ENCODE measurements at regions not wholly inside any gene's neighbourhood (a gene's known extent, or its start where the extent isn't known, plus 50 kb on each side); places are given as distances from the start of the nearest gene placed in this dataset.

DNA sequence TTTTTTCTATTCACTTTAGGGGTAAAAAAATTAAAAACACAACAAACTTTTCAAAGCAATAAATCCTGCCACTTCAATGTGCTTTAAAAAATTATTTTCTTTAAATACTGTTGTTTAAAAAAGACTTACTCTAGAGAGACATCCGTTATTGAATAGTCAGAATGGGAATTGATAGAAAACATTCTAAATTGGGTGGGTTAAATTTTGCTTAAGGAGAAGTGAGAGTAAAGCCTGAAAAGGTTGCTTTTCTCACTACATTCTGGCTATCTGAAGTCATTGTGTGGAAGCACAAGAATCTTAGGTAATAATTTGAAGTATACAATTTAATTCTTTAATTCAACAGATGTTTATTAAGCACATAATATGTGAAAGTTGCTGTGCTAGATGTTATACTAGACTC lies 509.3 kb downstream of the NR2F1-AS1 start:
- Mint-ChIP-seq H3K27ac (no peak overlapping the region), H3K27me3 (ENCODE audit: low read depth) (no peaks in the 10 kb centered on the region), H3K9me3 (no peaks in the 10 kb centered on the region), H3K36me3 (ENCODE audit: low read depth) (no peaks in the 10 kb centered on the region), H3K4me3 (no peak overlapping the region), H3K4me1 (ENCODE audit: low read depth) (no peaks in the 10 kb centered on the region)
- no peak for DNase-seq (ENCODE audit: low spot score)

DNA sequence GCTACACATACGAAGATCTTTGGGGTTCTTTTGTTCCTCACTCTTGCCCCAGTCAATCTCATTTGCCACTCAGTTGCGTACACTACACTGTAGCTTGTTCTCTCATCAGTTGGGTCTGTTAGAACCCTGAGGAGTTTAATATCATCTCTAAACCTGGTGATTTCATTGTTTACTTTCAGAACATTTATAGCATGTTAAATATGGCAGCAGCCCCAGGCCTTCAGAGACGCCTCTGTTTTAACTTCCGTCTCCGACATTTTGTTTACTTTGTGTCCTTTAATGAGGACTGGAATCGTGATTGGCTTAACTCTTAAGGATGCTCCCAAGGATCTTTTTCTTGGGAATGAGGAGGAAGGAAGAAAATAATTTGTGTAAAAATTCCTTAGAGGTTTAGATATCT lies 510.1 kb downstream of the NR2F1-AS1 start:
- Mint-ChIP-seq H3K36me3 (ENCODE audit: low read depth) (no peaks in the 10 kb centered on the region), H3K27ac (no peak overlapping the region)

GRCh38 chr5:93069276-93069675 lies 511.7 kb downstream of the NR2F1-AS1 start:
- no peaks in the 10 kb centered on the region for H3K4me1 Mint-ChIP-seq (ENCODE audit: low read depth)
- DNase-seq (ENCODE audit: low spot score): no peak
- no peak overlapping the region for H3K27ac Mint-ChIP-seq

More for the DNA sequence above, 510.1 kb downstream of the NR2F1-AS1 start:
- Mint-ChIP-seq H3K4me3 (no peak overlapping the region), H3K27me3 (ENCODE audit: low read depth) (no peaks in the 10 kb centered on the region), H3K9me3 (no peaks in the 10 kb centered on the region), H3K4me1 (ENCODE audit: low read depth) (no peaks in the 10 kb centered on the region)
- no peak for DNase-seq (ENCODE audit: low spot score)

GRCh38 chr5:93062548-93062947 lies 518.5 kb downstream of the NR2F1-AS1 start:
- Mint-ChIP-seq H3K4me1 (ENCODE audit: low read depth) (no peaks in the 10 kb centered on the region), H3K9me3 (no peaks in the 10 kb centered on the region), H3K4me3 (no peak overlapping the region), H3K27me3 (ENCODE audit: low read depth) (no peaks in the 10 kb centered on the region), H3K27ac (no peak overlapping the region), H3K36me3 (ENCODE audit: low read depth) (no peaks in the 10 kb centered on the region)
- DNase-seq (ENCODE audit: low spot score): no peak

More at GRCh38 chr5:93069276-93069675, 511.7 kb downstream of the NR2F1-AS1 start:
- H3K27me3 Mint-ChIP-seq (ENCODE audit: low read depth): no peaks in the 10 kb centered on the region
- no peaks in the 10 kb centered on the region for H3K9me3 Mint-ChIP-seq
- H3K36me3 Mint-ChIP-seq (ENCODE audit: low read depth): no peaks in the 10 kb centered on the region
- no peak overlapping the region for H3K4me3 Mint-ChIP-seq

GRCh38 chr5:93058309-93058708 lies 522.7 kb downstream of the NR2F1-AS1 start:
- H3K9me3 Mint-ChIP-seq: no peaks in the 10 kb centered on the region
- H3K36me3 Mint-ChIP-seq (ENCODE audit: low read depth): no peaks in the 10 kb centered on the region
- no peak for DNase-seq (ENCODE audit: low spot score)
- no peak overlapping the region for H3K27ac Mint-ChIP-seq
- no peaks in the 10 kb centered on the region for H3K4me1 Mint-ChIP-seq (ENCODE audit: low read depth)
- H3K27me3 Mint-ChIP-seq (ENCODE audit: low read depth): no peaks in the 10 kb centered on the region
- no peak overlapping the region for H3K4me3 Mint-ChIP-seq

GRCh38 chr5:93057311-93057710 lies 523.7 kb downstream of the NR2F1-AS1 start:
- Mint-ChIP-seq H3K27ac (no peak overlapping the region), H3K27me3 (ENCODE audit: low read depth) (no peaks in the 10 kb centered on the region), H3K4me1 (ENCODE audit: low read depth) (no peaks in the 10 kb centered on the region), H3K36me3 (ENCODE audit: low read depth) (no peaks in the 10 kb centered on the region), H3K4me3 (no peak overlapping the region), H3K9me3 (no peaks in the 10 kb centered on the region)
- DNase-seq (ENCODE audit: low spot score): no peak

DNA sequence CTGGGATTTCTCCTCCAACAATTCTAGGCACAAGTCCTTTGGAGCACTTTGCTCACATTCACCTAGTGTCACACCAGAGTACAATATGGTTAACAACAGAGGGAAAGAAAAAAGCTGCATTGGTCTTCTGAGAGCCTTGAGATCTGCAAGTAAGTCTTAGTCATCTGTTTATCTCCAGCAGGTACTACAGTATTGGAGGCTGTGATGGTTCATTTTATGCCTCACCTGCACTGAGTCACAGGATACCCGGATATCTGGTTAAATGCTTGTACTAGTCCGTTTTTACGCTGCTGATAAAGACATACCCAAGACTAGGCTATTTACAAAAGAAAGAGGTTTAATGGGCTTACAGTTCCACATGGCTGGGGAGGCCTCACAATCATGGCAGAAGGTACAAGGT lies 525.0 kb downstream of the NR2F1-AS1 start:
- no peaks in the 10 kb centered on the region for H3K27me3 Mint-ChIP-seq (ENCODE audit: low read depth)
- no peak overlapping the region for H3K27ac Mint-ChIP-seq
- DNase-seq (ENCODE audit: low spot score): no peak
- H3K4me3 Mint-ChIP-seq: no peak overlapping the region
- no peaks in the 10 kb centered on the region for H3K9me3 Mint-ChIP-seq
- H3K4me1 Mint-ChIP-seq (ENCODE audit: low read depth): no peaks in the 10 kb centered on the region
- no peaks in the 10 kb centered on the region for H3K36me3 Mint-ChIP-seq (ENCODE audit: low read depth)

DNA sequence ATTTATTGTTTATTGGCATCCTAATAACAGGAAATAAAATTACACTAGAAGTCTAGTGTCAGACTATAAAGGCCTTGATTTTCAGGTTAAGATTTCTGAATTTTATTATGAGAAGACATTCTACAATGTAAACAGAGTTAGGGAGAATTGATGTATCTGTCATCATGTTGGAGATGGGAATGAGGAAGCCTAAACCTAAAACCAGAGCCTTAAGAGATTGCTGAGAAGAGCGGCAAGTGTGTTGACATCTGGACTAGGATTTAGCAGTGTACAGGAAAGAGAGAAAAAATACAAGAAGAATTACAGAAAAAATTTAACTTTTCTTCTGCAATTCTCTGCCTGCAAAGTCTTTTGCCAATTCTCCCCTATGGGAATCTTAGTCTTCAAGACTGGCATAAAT lies 525.5 kb downstream of the NR2F1-AS1 start:
- H3K27ac Mint-ChIP-seq: no peak overlapping the region
- H3K9me3 Mint-ChIP-seq: no peaks in the 10 kb centered on the region
- H3K4me1 Mint-ChIP-seq (ENCODE audit: low read depth): no peaks in the 10 kb centered on the region
- no peak overlapping the region for H3K4me3 Mint-ChIP-seq
- H3K27me3 Mint-ChIP-seq (ENCODE audit: low read depth): no peaks in the 10 kb centered on the region
- no peaks in the 10 kb centered on the region for H3K36me3 Mint-ChIP-seq (ENCODE audit: low read depth)
- no peak for DNase-seq (ENCODE audit: low spot score)

- Mint-ChIP-seq H3K27me3 (ENCODE audit: low read depth) (no peaks in the 10 kb centered on the region), H3K4me1 (ENCODE audit: low read depth) (no peaks in the 10 kb centered on the region), H3K4me3 (no peak overlapping the region), H3K9me3 (no peaks in the 10 kb centered on the region), H3K36me3 (ENCODE audit: low read depth) (no peaks in the 10 kb centered on the region), H3K27ac (no peak overlapping the region)
- no peak for DNase-seq (ENCODE audit: low spot score)
These were observed 526.4 kb downstream of the NR2F1-AS1 start for GRCh38 chr5:93054424-93055163.

DNA sequence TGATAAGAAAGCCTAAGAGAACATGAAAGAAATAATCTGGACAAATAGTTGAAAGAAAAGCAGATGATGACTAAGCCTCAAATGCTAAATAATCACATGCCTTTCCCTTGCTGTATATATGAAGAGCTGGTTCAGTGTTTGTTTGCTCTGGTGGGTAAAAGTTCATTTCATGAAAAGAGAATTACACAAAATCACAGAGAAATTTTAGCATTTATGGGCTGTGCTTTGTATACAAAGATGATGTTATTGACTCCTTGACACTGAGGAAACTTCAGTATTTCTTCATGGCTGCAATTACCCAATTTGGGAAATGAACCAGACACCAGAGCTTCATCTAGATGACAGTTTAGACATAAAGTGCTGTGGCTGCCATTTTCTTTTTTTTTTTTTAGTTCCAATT lies 527.2 kb downstream of the NR2F1-AS1 start:
- no peak overlapping the region for H3K27ac Mint-ChIP-seq
- H3K27me3 Mint-ChIP-seq (ENCODE audit: low read depth): no peaks in the 10 kb centered on the region
- no peak overlapping the region for H3K4me3 Mint-ChIP-seq
- no peaks in the 10 kb centered on the region for H3K9me3 Mint-ChIP-seq
- DNase-seq (ENCODE audit: low spot score): no peak
- H3K4me1 Mint-ChIP-seq (ENCODE audit: low read depth): no peaks in the 10 kb centered on the region
- H3K36me3 Mint-ChIP-seq (ENCODE audit: low read depth): no peaks in the 10 kb centered on the region

DNA sequence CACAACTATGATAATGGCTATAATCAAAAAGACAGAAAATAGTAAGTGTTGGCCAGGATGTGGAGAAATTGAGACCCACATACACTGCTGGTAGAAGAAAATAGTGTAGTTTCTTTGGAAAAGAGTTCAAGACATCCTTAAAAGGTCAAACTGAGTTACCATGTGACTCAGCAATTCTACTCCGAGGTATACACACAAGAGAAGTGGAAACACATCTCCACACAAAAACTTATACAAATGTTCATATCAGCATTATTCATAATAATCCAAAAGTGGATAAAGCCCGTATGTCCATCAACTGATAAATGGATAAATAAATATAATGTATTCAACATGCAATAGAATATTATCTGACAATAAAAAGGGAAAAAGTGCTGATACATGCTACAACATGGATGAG lies 532.2 kb downstream of the NR2F1-AS1 start:
- Mint-ChIP-seq H3K36me3 (ENCODE audit: low read depth) (no peaks in the 10 kb centered on the region), H3K27ac (no peak overlapping the region), H3K4me1 (ENCODE audit: low read depth) (no peaks in the 10 kb centered on the region), H3K4me3 (no peak overlapping the region), H3K27me3 (ENCODE audit: low read depth) (no peaks in the 10 kb centered on the region), H3K9me3 (no peaks in the 10 kb centered on the region)
- DNase-seq (ENCODE audit: low spot score): no peak

GRCh38 chr5:93044859-93045666 lies 536.0 kb downstream of the NR2F1-AS1 start:
- no peaks in the 10 kb centered on the region for H3K36me3 Mint-ChIP-seq (ENCODE audit: low read depth)
- H3K4me1 Mint-ChIP-seq (ENCODE audit: low read depth): no peaks in the 10 kb centered on the region
- no peaks in the 10 kb centered on the region for H3K27me3 Mint-ChIP-seq (ENCODE audit: low read depth)
- H3K9me3 Mint-ChIP-seq: no peaks in the 10 kb centered on the region
- no peak overlapping the region for H3K27ac Mint-ChIP-seq
- no peak for DNase-seq (ENCODE audit: low spot score)
- no peak overlapping the region for H3K4me3 Mint-ChIP-seq

- no peak overlapping the region for H3K4me3 Mint-ChIP-seq
- no peaks in the 10 kb centered on the region for H3K27me3 Mint-ChIP-seq (ENCODE audit: low read depth)
- no peaks in the 10 kb centered on the region for H3K9me3 Mint-ChIP-seq
- no peaks in the 10 kb centered on the region for H3K36me3 Mint-ChIP-seq (ENCODE audit: low read depth)
- H3K4me1 Mint-ChIP-seq (ENCODE audit: low read depth): no peaks in the 10 kb centered on the region
- no peak for DNase-seq (ENCODE audit: low spot score)
- H3K27ac Mint-ChIP-seq: no peak overlapping the region
These were observed 541.1 kb downstream of the NR2F1-AS1 start for GRCh38 chr5:93039888-93040287.

GRCh38 chr5:93034621-93035590 lies 546.1 kb downstream of the NR2F1-AS1 start:
- no peak overlapping the region for H3K4me3 Mint-ChIP-seq

More at GRCh38 chr5:93034621-93035590, 546.1 kb downstream of the NR2F1-AS1 start:
- H3K9me3 Mint-ChIP-seq: no peaks in the 10 kb centered on the region
- no peaks in the 10 kb centered on the region for H3K27me3 Mint-ChIP-seq (ENCODE audit: low read depth)
- H3K4me1 Mint-ChIP-seq (ENCODE audit: low read depth): no peaks in the 10 kb centered on the region
- no peak overlapping the region for H3K27ac Mint-ChIP-seq
- DNase-seq (ENCODE audit: low spot score): no peak
- no peaks in the 10 kb centered on the region for H3K36me3 Mint-ChIP-seq (ENCODE audit: low read depth)
